IPS-20b (cell line): ENCODE measurements at regions not wholly inside any gene's neighbourhood (a gene's known extent, or its start where the extent isn't known, plus 50 kb on each side); places are given as distances from the start of the nearest gene placed in this dataset.
"Not testable (repeated sequence)": the region's sequence is repeated elsewhere in the genome, so short reads cannot be mapped to it uniquely, and the experiment has no call there.

Experiments used
- H3K27ac ChIP-seq: one replicate; pipeline ENCODE4 v1.5.1; 2013; ENCODE audit warnings: low read length
- H3K27me3 ChIP-seq: 2 replicates; pipeline ENCODE4 v1.6.1; 2013; ENCODE audit warnings: mild to moderate bottlenecking, low read length, inconsistent platforms; ENCODE audit not compliant: insufficient read depth
- H3K36me3 ChIP-seq: 2 replicates; pipeline ENCODE4 v1.6.1; 2013; ENCODE audit warnings: low read depth, mild to moderate bottlenecking, inconsistent platforms, low read length, moderate library complexity; ENCODE audit not compliant: insufficient read depth
- H3K4me1 ChIP-seq: 2 replicates; pipeline ENCODE4 v1.6.1; 2013; ENCODE audit warnings: mild to moderate bottlenecking, control low read depth, inconsistent platforms, low read length, moderate library complexity; ENCODE audit not compliant: insufficient read depth
- H3K4me3 ChIP-seq: 2 replicates; pipeline ENCODE4 v1.5.1; 2013; ENCODE audit warnings: mild to moderate bottlenecking, low read length, inconsistent platforms
- H3K9ac ChIP-seq: 2 replicates; pipeline ENCODE4 v1.6.1; 2013; ENCODE audit warnings: low read depth, mild to moderate bottlenecking, inconsistent platforms, low read length, moderate library complexity
- H3K9me3 ChIP-seq: 2 replicates; pipeline ENCODE4 v1.6.1; 2013; ENCODE audit warnings: mild to moderate bottlenecking, low read depth, low read length, inconsistent platforms; ENCODE audit not compliant: insufficient read depth

GRCh38 chr4:16416601-16417000, 190.3 kb upstream of the TAPT1 start:
- no peak overlapping the region for H3K4me3 ChIP-seq
- no peak overlapping the region for H3K27ac ChIP-seq
- peaks cover 7% of the 10 kb centered on the region for H3K9me3 ChIP-seq
- H3K36me3 ChIP-seq: no peaks in the 10 kb centered on the region
- no peaks in the 10 kb centered on the region for H3K27me3 ChIP-seq
- no peak overlapping the region for H3K9ac ChIP-seq
- no peaks in the 10 kb centered on the region for H3K4me1 ChIP-seq

GRCh38 chr4:16415751-16416150, 189.5 kb upstream of the TAPT1 start:
- Histone ChIP-seq H3K9ac (no peak overlapping the region), H3K36me3 (no peaks in the 10 kb centered on the region), H3K4me3 (no peak overlapping the region), H3K4me1 (no peaks in the 10 kb centered on the region), H3K27me3 (no peaks in the 10 kb centered on the region), H3K9me3 (peaks cover 6% of the 10 kb centered on the region), H3K27ac (no peak overlapping the region)

GRCh38 chr4:16413814-16414555, 187.7 kb upstream of the TAPT1 start:
- H3K4me1 ChIP-seq: no peaks in the 10 kb centered on the region

GRCh38 chr4:16411501-16412085, 185.3 kb upstream of the TAPT1 start:
- Histone ChIP-seq H3K27ac (no peak overlapping the region), H3K4me1 (no peaks in the 10 kb centered on the region), H3K9ac (no peak overlapping the region), H3K36me3 (no peaks in the 10 kb centered on the region), H3K4me3 (no peak overlapping the region), H3K9me3 (peaks cover 9% of the 10 kb centered on the region; the same call in 1 of the 2 replicates), H3K27me3 (no peaks in the 10 kb centered on the region)

More at GRCh38 chr4:16413814-16414555, 187.7 kb upstream of the TAPT1 start:
- no peak overlapping the region for H3K9ac ChIP-seq
- no peaks in the 10 kb centered on the region for H3K9me3 ChIP-seq
- H3K27me3 ChIP-seq: no peaks in the 10 kb centered on the region
- no peak overlapping the region for H3K4me3 ChIP-seq
- no peaks in the 10 kb centered on the region for H3K36me3 ChIP-seq
- no peak overlapping the region for H3K27ac ChIP-seq

- not testable (repeated sequence) for H3K27ac ChIP-seq, H3K9ac ChIP-seq, H3K27me3 ChIP-seq
Observed at GRCh38 chr4:16393216-16393615, 166.9 kb upstream of the TAPT1 start.

GRCh38 chr4:16391196-16391595, 164.9 kb upstream of the TAPT1 start:
- Histone ChIP-seq H3K27ac (no peak overlapping the region), H3K9me3 (peaks cover 9% of the 10 kb centered on the region; the same call in 1 of the 2 replicates), H3K36me3 (no peaks in the 10 kb centered on the region), H3K27me3 (no peaks in the 10 kb centered on the region), H3K4me1 (no peaks in the 10 kb centered on the region), H3K4me3 (no peak overlapping the region), H3K9ac (no peak overlapping the region)

More at GRCh38 chr4:16393216-16393615, 166.9 kb upstream of the TAPT1 start:
- not testable (repeated sequence) for H3K4me3 ChIP-seq, H3K9me3 ChIP-seq, H3K36me3 ChIP-seq, H3K4me1 ChIP-seq

GRCh38 chr4:16387448-16387847, 161.2 kb upstream of the TAPT1 start:
- Histone ChIP-seq H3K4me3 (no peak overlapping the region), H3K36me3 (no peaks in the 10 kb centered on the region), H3K27ac (no peak overlapping the region), H3K9ac (no peak overlapping the region), H3K27me3 (no peaks in the 10 kb centered on the region), H3K9me3 (0 out of 2 replicates have a peak, but pooled peaks cover 4% of the 10 kb centered on the region), H3K4me1 (no peaks in the 10 kb centered on the region)

GRCh38 chr4:16386711-16387320, 160.5 kb upstream of the TAPT1 start:
- Histone ChIP-seq H3K36me3 (no peaks in the 10 kb centered on the region), H3K4me3 (no peak overlapping the region), H3K9ac (no peak overlapping the region), H3K27ac (no peak overlapping the region), H3K27me3 (no peaks in the 10 kb centered on the region), H3K4me1 (no peaks in the 10 kb centered on the region), H3K9me3 (0 out of 2 replicates have a peak, but pooled peaks cover 3% of the 10 kb centered on the region)

- no peaks in the 10 kb centered on the region for H3K9me3 ChIP-seq
- no peaks in the 10 kb centered on the region for H3K4me1 ChIP-seq
- no peak overlapping the region for H3K9ac ChIP-seq
- no peak overlapping the region for H3K27ac ChIP-seq
- no peak overlapping the region for H3K4me3 ChIP-seq
- no peaks in the 10 kb centered on the region for H3K36me3 ChIP-seq
- H3K27me3 ChIP-seq: no peaks in the 10 kb centered on the region
Observed at GRCh38 chr4:16384576-16384975, 158.3 kb upstream of the TAPT1 start.

- no peaks in the 10 kb centered on the region for H3K27me3 ChIP-seq
- no peaks in the 10 kb centered on the region for H3K36me3 ChIP-seq
- no peak overlapping the region for H3K27ac ChIP-seq
- H3K9ac ChIP-seq: no peak overlapping the region
- no peaks in the 10 kb centered on the region for H3K4me1 ChIP-seq
- H3K4me3 ChIP-seq: no peak overlapping the region
- H3K9me3 ChIP-seq: no peaks in the 10 kb centered on the region
Observed at GRCh38 chr4:16382571-16382970, 156.3 kb upstream of the TAPT1 start.

- H3K27me3 ChIP-seq: no peaks in the 10 kb centered on the region
- H3K9ac ChIP-seq: no peak overlapping the region
- H3K36me3 ChIP-seq: no peaks in the 10 kb centered on the region
- H3K27ac ChIP-seq: no peak overlapping the region
- no peak overlapping the region for H3K4me3 ChIP-seq
- no peaks in the 10 kb centered on the region for H3K9me3 ChIP-seq
- H3K4me1 ChIP-seq: no peaks in the 10 kb centered on the region
Observed at GRCh38 chr4:16377887-16378286, 151.6 kb upstream of the TAPT1 start.
